H9 (cell line): ENCODE measurements at regions not wholly inside any gene's neighbourhood (a gene's known extent, or its start where the extent isn't known, plus 50 kb on each side); places are given as distances from the start of the nearest gene placed in this dataset.

Experiments
- DNase-seq: peaks from one replicate; pipeline ENCODE4 v3.0.0-alpha.2; 2017
- H2AFZ ChIP-seq: one replicate; pipeline ENCODE4 v1.6.1; 2013; ENCODE audit warnings: mild to moderate bottlenecking, low read length, control low read depth, moderate library complexity
- H2AK5ac ChIP-seq: 2 replicates; pipeline ENCODE4 v1.6.1; 2013; ENCODE audit warnings: low read length, control low read depth, mixed read lengths; ENCODE audit not compliant: insufficient read length
- H2BK120ac ChIP-seq: one replicate; pipeline ENCODE4 v1.6.1; 2013; ENCODE audit warnings: low read depth, mild to moderate bottlenecking, low read length, control low read depth, inconsistent platforms; ENCODE audit not compliant: poor library complexity, severe bottlenecking
- H2BK12ac ChIP-seq: 2 replicates; pipeline ENCODE4 v1.6.1; 2013; ENCODE audit warnings: low read length, control low read depth, mixed read lengths, low read depth; ENCODE audit not compliant: insufficient read length
- H2BK15ac ChIP-seq: 2 replicates; pipeline ENCODE4 v1.6.1; 2013; ENCODE audit warnings: low read depth, low read length, control low read depth
- H2BK20ac ChIP-seq: one replicate; pipeline ENCODE4 v1.6.1; 2013; ENCODE audit warnings: low read depth, mild to moderate bottlenecking, low read length, control low read depth, inconsistent platforms; ENCODE audit not compliant: poor library complexity, severe bottlenecking
- H2BK5ac ChIP-seq: 2 replicates; pipeline ENCODE4 v1.6.1; 2013; ENCODE audit warnings: low read length, control low read depth, mixed read lengths; ENCODE audit not compliant: insufficient read length
- H3K14ac ChIP-seq: 2 replicates; pipeline ENCODE4 v1.6.1; 2013; ENCODE audit warnings: low read length, control low read depth; ENCODE audit not compliant: insufficient read depth
- H3K18ac ChIP-seq: 2 replicates; pipeline ENCODE4 v1.6.1; 2013; ENCODE audit warnings: low read depth, mild to moderate bottlenecking, mixed read lengths, low read length, control low read depth; ENCODE audit not compliant: insufficient read length
- H3K23ac ChIP-seq: 2 replicates; pipeline ENCODE4 v1.6.1; 2013; ENCODE audit warnings: low read length, control low read depth, mixed read lengths, low read depth; ENCODE audit not compliant: insufficient read length
- H3K23me2 ChIP-seq: 2 replicates; pipeline ENCODE4 v1.6.1; 2013; ENCODE audit warnings: low read depth, mild to moderate bottlenecking, mixed read lengths, low read length, control low read depth; ENCODE audit not compliant: insufficient read length, poor library complexity, severe bottlenecking
- H3K27ac ChIP-seq: 2 replicates; pipeline ENCODE4 v1.5.1; 2013; ENCODE audit warnings: low read length, control low read depth, mixed read lengths, low read depth; ENCODE audit not compliant: insufficient read length
- H3K27me3 ChIP-seq: 2 replicates; pipeline ENCODE4 v1.6.1; 2013; ENCODE audit warnings: low read length, control low read depth, inconsistent platforms; ENCODE audit not compliant: insufficient read depth
- H3K4ac ChIP-seq: 2 replicates; pipeline ENCODE4 v1.6.1; 2013; ENCODE audit warnings: low read depth, mild to moderate bottlenecking, control low read depth, inconsistent platforms, low read length, moderate library complexity
- H3K4me1 ChIP-seq: 2 replicates; pipeline ENCODE4 v1.6.1; 2013; ENCODE audit warnings: low read length, control low read depth, inconsistent platforms; ENCODE audit not compliant: insufficient read depth
- H3K4me2 ChIP-seq: 2 replicates; pipeline ENCODE4 v1.6.1; 2013; ENCODE audit warnings: low read length, control low read depth, mixed read lengths; ENCODE audit not compliant: insufficient read length, insufficient read depth
- H3K56ac ChIP-seq: 2 replicates; pipeline ENCODE4 v1.6.1; 2013; ENCODE audit warnings: low read depth, mild to moderate bottlenecking, mixed read lengths, low read length, control low read depth; ENCODE audit not compliant: insufficient read length
- H3K79me1 ChIP-seq: 2 replicates; pipeline ENCODE4 v1.6.1; 2013; ENCODE audit warnings: low read depth, mild to moderate bottlenecking, moderate library complexity, low read length, control low read depth, inconsistent platforms; ENCODE audit not compliant: insufficient read depth, poor library complexity, severe bottlenecking
- H3K79me2 ChIP-seq: 2 replicates; pipeline ENCODE4 v1.6.1; 2013; ENCODE audit warnings: low read length, control low read depth, inconsistent platforms; ENCODE audit not compliant: insufficient read depth
- H3K9ac ChIP-seq: 2 replicates; pipeline ENCODE4 v1.6.1; 2013; ENCODE audit warnings: low read length, control low read depth, mixed read lengths; ENCODE audit not compliant: insufficient read length; ENCODE audit errors: extremely low read depth
- H3K9me3 ChIP-seq: one replicate; pipeline ENCODE4 v1.6.1; 2013; ENCODE audit warnings: low read depth, low read length, inconsistent platforms; ENCODE audit not compliant: control insufficient read depth
- H3T11ph ChIP-seq: one replicate; pipeline ENCODE4 v1.6.1; 2013; ENCODE audit warnings: mild to moderate bottlenecking, low read length, control low read depth, inconsistent platforms
- H4K20me1 ChIP-seq: one replicate; pipeline ENCODE4 v1.6.1; 2013; ENCODE audit not compliant: control insufficient read depth, insufficient read length, insufficient read depth
- H4K5ac ChIP-seq: 2 replicates; pipeline ENCODE4 v1.6.1; 2013; ENCODE audit warnings: low read depth, mild to moderate bottlenecking, mixed read lengths, low read length, control low read depth; ENCODE audit not compliant: insufficient read length
- H4K8ac ChIP-seq: replicated peaks from 2 replicates; pipeline ENCODE4 v1.6.1; 2013; ENCODE audit warnings: low read length, control low read depth, mixed read lengths, low read depth; ENCODE audit not compliant: insufficient read length
- H4K91ac ChIP-seq: 2 replicates; pipeline ENCODE4 v1.6.1; 2013; ENCODE audit warnings: low read depth, mild to moderate bottlenecking, moderate library complexity, mixed read lengths, low read length, control low read depth; ENCODE audit not compliant: insufficient read length
- H3K27ac Mint-ChIP-seq, 3 experiments: 2 replicates in 2 of 3; 3 replicates in 1 of 3; pipeline ENCODE4 v1.8.0; 2020 to 2021; ENCODE audit warnings: mixed read lengths in 3 of 3, mild to moderate bottlenecking in 1 of 3, moderate library complexity in 1 of 3
- H3K27me3 Mint-ChIP-seq: 2 replicates; pipeline ENCODE4 v1.8.0; 2021; ENCODE audit warnings: low read depth, mild to moderate bottlenecking, moderate library complexity, mixed read lengths
- H3K36me3 Mint-ChIP-seq, 3 experiments: 2 replicates in 2 of 3; 3 replicates in 1 of 3; pipeline ENCODE4 v1.8.0; 2020 to 2021; ENCODE audit warnings: low read depth in 3 of 3, mixed read lengths in 3 of 3; ENCODE audit not compliant: insufficient read depth in 1 of 3
- H3K4me1 Mint-ChIP-seq, 2 experiments: 2 replicates each; pipeline ENCODE4 v1.8.0; 2020; ENCODE audit warnings: mixed read lengths in 2 of 2
- H3K4me3 Mint-ChIP-seq, 2 experiments: 2 replicates in 1 of 2; 3 replicates in 1 of 2; pipeline ENCODE4 v1.8.0; 2020 to 2021; ENCODE audit warnings: mild to moderate bottlenecking in 2 of 2, mixed read lengths in 2 of 2, moderate library complexity in 1 of 2
- H3K9me3 Mint-ChIP-seq, 2 experiments: 2 replicates in 1 of 2; 3 replicates in 1 of 2; pipeline ENCODE4 v1.8.0; 2020; ENCODE audit warnings: mild to moderate bottlenecking in 2 of 2, mixed read lengths in 2 of 2, moderate library complexity in 1 of 2
- CTCF ChIP-seq: fragments of 200-600 bp; sonication (generic); conservative IDR thresholded peaks from 3 replicates; pipeline ENCODE4 v1.8.0; 2021; ENCODE audit warnings: antibody characterized with exemption, mild to moderate bottlenecking
- WGBS: extraction: QIAGEN DNeasy Blood & Tissue Kit; methylation state at CpG from one replicate; pipeline ENCODE4 v1.1.7; 2013; ENCODE audit warnings: missing lambda C conversion rate, low lambda C conversion rate, mixed read lengths; ENCODE audit not compliant: insufficient read length; ENCODE audit errors: extremely low coverage; 5-methylcytosine and 5-hydroxymethylcytosine counted together

GRCh38 chr22:22042599-22043295 is 60.2 kb upstream of the TOP3B start:
- Histone ChIP-seq H4K20me1 (no peaks in the 10 kb centered on the region), H3K4me1 (no peaks in the 10 kb centered on the region), H2BK15ac (no peak overlapping the region), H3K79me1 (no peaks in the 10 kb centered on the region), H2BK20ac (no peak overlapping the region), H2BK5ac (no peak overlapping the region), H4K8ac (no peak overlapping the region), H4K91ac (no peak overlapping the region), H4K5ac (no peak overlapping the region), H3T11ph (no peak overlapping the region), H3K56ac (no peak overlapping the region), H3K4me2 (no peak overlapping the region), H3K27me3 (peaks cover 68% of the 10 kb centered on the region; the same call in 1 of the 2 replicates), H3K79me2 (no peaks in the 10 kb centered on the region), H3K9me3 (no peaks in the 10 kb centered on the region), H2AFZ (no peak overlapping the region), H3K23ac (no peak overlapping the region), H3K18ac (no peak overlapping the region), H3K27ac (no peak overlapping the region), H3K9ac (no peak overlapping the region), H3K23me2 (no peaks in the 10 kb centered on the region), H3K4ac (no peak overlapping the region; the same call in 1 of the 2 replicates), H3K14ac (no peak overlapping the region), H2AK5ac (no peak overlapping the region), H2BK120ac (no peak overlapping the region), H2BK12ac (no peak overlapping the region)
- Mint-ChIP-seq H3K4me3 (no peak overlapping the region), H3K27ac (no peak overlapping the region), H3K36me3 (no peaks in the 10 kb centered on the region), H3K9me3 (no peaks in the 10 kb centered on the region), H3K27me3 (peaks cover 93% of the 10 kb centered on the region), H3K4me1 (peaks cover 1 to 2% of the 10 kb centered on the region in 2 experiments; a peak in 2 of 4 replicates)
- DNase-seq: no peak
- WGBS: no CpG with 5 or more reads among the region's 7 CpGs
- no peak for TF ChIP-seq CTCF
